ENCODE measurements at regions not wholly inside any gene's neighbourhood (a gene's known extent, or its start where the extent isn't known, plus 50 kb on each side); places are given as distances from the start of the nearest gene placed in this dataset.

- no peak for DNase-seq
Measured at GRCh38 chrX:39821709-39822095, 276.1 kb downstream of the BCOR start.

- DNase-seq, result no peak
Measured at GRCh38 chrX:39822133-39822748, 275.5 kb downstream of the BCOR start.

GRCh38 chrX:39823424-39823823 is 274.3 kb downstream of the BCOR start:
- no peak for DNase-seq

DNA sequence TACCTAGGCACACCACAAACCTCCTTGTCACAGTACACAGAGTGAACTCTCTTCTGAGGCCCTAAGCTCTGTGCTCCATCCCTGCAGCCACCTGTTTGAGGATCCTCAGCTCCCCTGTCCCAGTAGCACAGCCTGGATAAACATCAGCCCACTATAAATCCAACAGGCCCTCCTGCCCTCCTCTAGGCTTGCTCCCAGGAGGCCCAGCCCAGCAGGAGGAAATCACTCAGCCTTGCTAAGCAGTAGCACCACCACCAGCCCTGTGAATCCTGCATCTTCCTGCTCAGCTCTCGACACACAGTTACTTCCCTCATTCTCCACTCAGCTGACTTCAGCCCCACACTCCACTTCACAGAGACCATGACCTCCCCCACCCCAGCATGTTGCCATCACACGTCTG is 273.9 kb downstream of the BCOR start:
- no peak for DNase-seq

DNA sequence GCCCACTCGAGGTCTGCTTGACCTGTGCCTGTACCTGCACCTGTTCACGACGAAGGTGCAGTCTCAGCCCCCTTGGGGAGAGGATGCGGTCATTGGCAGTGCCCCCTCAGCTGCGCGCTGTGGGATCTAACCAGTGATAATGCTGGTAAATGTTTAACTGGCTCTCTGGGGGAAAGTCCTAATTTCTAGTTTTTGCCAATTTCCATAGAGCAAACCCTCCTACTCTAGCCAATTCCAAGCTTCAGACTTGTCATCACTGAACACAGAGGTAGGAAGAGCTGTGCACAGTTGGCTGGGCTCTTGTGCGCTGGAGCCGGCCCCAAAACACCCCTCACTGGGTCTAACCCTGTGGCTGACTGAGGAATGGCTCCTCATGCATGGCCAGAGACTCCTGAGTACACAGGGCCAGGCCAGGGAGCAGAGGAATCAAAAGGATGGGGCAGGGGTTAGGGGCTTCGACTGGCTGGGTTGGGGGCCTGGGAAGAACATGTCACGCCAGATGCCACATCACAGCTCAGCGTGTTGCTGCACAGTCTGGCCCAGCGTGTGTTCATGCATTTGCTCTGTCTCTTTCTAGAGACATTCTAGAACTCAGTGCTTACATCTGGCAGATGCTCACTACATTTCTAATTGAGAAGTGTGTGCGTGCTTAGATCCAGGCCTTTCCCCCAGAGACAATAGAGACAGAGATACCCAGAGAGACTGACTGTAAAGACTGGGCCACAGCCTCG is 270.8 kb downstream of the BCOR start:
- no peak for DNase-seq

DNA sequence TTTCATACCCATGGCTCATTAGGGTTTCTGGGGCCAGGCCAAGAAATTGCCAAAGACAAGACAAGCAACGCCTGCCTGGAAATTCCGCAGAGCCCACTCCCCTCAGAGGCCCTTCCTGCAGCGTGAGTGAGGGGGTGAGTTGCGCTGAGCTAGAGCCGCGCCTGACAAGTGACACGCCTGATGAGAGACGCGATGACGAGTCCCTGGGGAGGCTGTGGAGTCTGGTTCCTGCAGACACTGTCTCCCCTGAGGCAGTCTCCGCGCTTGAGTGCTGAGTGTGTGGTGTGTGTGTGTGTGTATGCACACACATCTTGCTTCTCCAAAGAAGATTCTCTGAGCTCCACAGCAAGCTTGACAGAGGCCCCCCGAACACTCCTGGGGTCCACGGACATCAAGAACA is 269.8 kb downstream of the BCOR start:
- DNase-seq, result no peak

GRCh38 chrX:39828971-39829370 is 268.8 kb downstream of the BCOR start:
- no peak for DNase-seq

- DNase-seq, result no peak
Measured at GRCh38 chrX:39829965-39830364, 267.8 kb downstream of the BCOR start.

DNA sequence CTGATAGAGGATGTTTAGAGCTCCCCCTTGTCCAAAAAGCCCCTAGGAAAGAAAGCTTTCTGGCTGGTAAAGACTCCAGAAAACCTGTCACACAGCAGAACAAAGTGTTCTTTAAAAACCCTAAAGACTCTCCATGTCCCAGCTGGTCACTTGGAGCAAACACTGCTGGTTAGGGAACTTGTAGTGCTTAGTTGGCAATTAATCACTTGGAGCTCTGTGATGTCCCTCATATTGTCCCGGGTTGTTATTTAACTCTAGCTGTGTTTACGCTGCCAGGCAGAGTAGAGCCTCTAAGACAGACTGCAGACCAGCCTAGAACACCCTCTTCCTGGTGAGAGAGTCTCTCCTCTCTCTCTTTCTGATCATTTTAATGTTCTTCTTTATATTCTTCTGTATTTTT is 267.3 kb downstream of the BCOR start:
- DNase-seq, result no peak

- no peak for DNase-seq
Measured at GRCh38 chrX:39832211-39832610, 265.5 kb downstream of the BCOR start.

DNA sequence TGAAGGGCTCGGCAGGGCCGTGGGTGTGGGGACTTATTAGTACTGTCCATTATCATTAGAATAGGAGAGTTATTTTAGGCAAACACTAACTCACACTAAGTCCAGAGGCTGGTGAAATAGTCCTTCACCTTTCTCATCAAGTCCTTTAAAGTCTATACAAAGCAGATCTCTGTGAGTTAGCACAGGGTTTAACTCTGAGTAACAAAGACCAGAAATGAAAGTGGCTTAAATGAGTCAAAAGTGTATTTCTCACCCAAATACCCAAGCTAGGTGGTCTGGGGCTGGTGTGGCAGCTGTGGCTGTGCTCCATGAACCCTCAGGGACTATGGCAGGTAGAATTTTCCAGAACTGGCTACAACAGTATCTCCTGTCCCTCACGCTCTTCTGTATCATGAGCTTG is 263.2 kb downstream of the BCOR start:
- no peak for DNase-seq

GRCh38 chrX:39835241-39835640 is 262.5 kb downstream of the BCOR start:
- no peak for DNase-seq

- no peak for DNase-seq
Measured at GRCh38 chrX:39835776-39836175, 262.0 kb downstream of the BCOR start.

DNA sequence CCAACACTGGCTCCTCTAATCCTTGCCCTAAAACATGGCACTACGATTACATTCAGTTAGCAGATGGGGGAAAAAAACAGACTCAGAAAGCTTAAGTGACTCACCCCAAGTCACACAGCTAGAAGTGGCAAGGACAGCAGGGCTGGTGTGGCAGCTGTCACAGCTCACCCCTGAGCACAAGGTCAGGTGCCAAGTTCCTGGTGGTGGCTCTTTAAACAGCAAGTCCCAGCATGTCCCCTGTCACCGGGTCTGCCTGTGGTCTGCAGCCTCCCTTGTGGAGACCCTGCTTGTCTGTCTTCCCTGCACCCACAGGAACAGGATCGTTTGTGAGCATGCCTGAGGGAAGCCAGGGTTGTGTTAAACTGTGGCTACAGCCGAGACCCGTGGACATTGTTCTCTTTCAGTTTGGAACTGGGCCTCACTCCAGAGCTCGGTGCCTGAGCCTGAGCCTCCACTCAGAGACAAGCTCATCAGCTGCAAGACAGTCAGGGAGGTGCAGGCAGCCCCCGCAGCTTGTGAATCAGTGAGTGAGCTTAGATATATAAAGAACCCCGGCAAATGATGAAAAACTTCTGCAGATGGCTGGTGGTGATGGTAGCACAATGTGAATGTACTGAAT is 260.8 kb downstream of the BCOR start:
- DNase-seq, result no peak

DNA sequence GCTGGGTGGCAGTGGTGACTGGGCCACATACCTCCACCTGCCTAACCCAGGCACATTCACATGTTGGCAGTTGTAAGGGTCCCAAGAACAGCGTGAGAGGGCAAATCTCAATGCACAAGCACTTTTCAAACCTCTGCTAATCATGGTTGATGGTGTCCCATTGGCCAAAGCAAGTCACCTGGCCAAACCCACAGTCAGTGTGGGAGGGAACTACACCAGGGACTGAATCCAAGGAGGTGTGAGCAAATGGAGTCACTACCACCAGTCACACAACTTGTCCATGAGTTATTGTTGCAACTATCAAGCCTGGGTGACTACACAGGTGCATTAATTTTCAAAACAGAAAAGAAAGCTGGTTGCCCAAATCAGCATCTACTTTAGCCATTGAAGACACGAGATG is 260.1 kb downstream of the BCOR start:
- DNase-seq, result no peak

DNA sequence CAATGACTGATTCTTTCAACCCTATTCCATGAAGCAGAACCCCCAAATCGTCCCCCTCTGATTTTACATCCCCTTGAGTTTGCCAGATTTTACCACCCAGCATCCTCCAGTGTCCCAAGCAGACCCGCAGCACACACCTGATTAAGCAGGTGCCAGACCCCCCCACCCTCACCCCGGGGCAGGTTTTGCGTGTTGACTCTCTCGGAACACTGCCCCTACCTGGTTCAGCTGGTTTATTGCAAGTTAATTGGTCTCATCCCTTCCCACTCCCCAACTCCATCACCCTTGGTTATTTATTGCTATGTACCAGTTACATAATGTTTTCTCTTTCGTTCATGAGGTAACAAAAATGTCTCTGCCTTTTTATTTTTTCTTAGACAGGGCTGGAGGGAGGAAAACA is 258.4 kb downstream of the BCOR start:
- no peak for DNase-seq

DNA sequence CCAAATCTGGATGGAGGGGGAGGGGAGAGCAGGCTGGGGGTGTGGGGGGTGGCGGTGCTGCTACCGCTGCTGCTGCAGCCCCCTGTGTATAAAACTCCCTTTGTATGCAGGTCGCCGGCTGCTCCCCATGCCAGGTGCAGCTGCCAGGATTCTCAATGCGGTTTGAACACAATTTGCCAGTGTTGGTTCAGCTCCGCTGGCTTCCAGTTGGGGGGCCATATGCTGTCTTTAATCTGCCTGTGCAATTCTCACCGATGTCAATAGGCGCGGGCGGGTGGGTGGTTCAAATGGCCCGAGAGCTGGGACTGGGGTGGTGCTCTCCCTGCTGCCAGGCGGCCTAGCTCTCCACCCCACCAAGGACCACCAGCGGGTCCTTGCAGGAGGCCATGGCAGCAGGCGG is 257.6 kb downstream of the BCOR start:
- DNase-seq, result no peak

- DNase-seq, result no peak
Measured at GRCh38 chrX:39840581-39841093, 257.1 kb downstream of the BCOR start.

GRCh38 chrX:39841604-39842003 is 256.2 kb downstream of the BCOR start:
- no peak for DNase-seq

- no peak for DNase-seq
Measured at GRCh38 chrX:39842281-39842973, 255.3 kb downstream of the BCOR start.

DNA sequence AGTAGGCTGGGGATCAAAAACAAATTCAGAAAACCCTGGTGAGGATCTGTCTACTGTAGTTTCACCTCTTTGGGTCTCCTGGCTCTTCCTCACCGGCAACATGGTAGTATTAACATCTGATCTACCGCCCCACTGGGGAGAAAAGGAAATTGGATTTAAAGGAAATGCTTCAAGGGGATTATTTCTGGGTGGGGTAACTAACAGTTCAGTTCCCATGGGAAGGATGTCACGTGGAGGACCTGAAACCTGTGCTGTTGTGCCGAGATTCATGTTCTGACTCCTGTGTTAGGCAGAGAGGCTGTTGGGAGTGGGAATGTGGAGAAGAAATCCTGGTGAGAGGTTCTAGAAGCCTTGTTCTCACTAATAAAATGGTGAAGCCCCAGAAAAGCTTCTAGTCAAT is 254.4 kb downstream of the BCOR start:
- no peak for DNase-seq

DNA sequence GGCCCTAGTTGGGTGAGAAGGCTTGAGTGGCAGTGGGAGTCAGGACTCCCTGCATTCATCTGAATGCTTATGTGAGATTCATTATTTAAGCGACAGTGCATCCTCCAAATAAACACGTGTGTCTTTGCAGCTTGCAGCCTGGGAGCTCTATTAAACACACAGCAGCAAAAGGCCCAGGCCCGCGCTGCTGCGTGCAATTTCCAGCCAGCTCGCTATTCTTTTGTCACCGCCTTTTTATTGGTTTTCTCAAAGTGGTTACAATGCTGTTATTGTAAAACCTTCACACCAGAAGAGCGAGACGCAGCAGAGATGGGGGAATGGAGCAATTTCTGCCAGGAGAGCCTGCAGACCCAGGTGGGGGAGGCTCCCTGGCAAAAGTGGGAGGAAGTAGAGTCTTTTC is 252.5 kb downstream of the BCOR start:
- no peak for DNase-seq

- no peak for DNase-seq
Measured at GRCh38 chrX:39846460-39846859, 251.3 kb downstream of the BCOR start.

DNA sequence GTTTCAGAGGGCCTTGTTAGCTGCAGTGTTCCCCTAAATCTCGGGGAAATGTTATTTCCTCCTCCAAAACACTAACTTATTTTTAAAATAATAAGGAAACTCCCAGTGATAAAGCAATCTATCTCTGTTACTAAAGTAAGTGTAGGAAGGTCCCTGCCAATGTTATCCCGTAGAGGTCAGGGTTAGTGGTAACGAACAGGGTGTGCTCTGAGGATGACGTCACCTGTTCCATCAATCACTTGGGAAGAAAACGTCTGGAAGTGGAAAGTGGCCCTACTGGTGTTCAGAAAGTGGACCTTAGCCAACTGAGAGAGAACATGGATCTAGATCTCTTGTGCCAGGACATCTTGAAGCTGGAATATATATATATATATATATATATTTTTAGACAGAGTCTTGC is 249.5 kb downstream of the BCOR start:
- no peak for DNase-seq
